HCT116 (cell line): ENCODE measurements at regions not wholly inside any gene's neighbourhood (a gene's known extent, or its start where the extent isn't known, plus 50 kb on each side); places are given as distances from the start of the nearest gene placed in this dataset.

Experiments
- ATAC-seq: fragments of 200-7000 bp; cut with Tn5 transposase; 2 replicates; pipeline ENCODE4 v1.9.1; 2020; ENCODE audit warnings: mild to moderate bottlenecking, moderate library complexity
- BruUV-seq: library from RNA; stranded (reverse); fragments of 400-500 nt; replicated peaks from 2 replicates; lab custom pipeline; 2021; lab: Mats Ljungman, UMichigan
- CTCF ChIA-PET: fragments of 300-600 bp; sonication (Branson Sonifier 250); formaldehyde crosslinking; loops from one replicate; lab custom pipeline; 2021; ENCODE audit warnings: antibody characterized with exemption; lab: Charles Lee
- POLR2A ChIA-PET: fragments of 300-600, 350-600 bp; sonication (Branson Sonifier 250); formaldehyde crosslinking; loops from one replicate; lab custom pipeline; 2021; ENCODE audit warnings: antibody characterized with exemption; lab: Charles Lee
- RAD21 ChIA-PET, 2 experiments: fragments of 300-600 bp; sonication (Branson Sonifier 250); formaldehyde crosslinking; loops; one replicate each; lab custom pipeline; 2023; ENCODE audit warnings: low total read pairs in 2 of 2; ENCODE audit not compliant: uncharacterized antibody in 2 of 2, unreplicated experiment in 2 of 2, low non-redundant PET in 1 of 2; lab: Charles Lee
- DNase-seq: peaks from one replicate; pipeline ENCODE4 v3.0.0-alpha.2; 2010; ENCODE audit warnings: low read depth, low spot score
- H2AFZ ChIP-seq: fragments of 200-600 bp; shearing (Covaris generic), sonication (generic); 2 replicates; pipeline ENCODE4 v1.6.1; 2017; ENCODE audit warnings: low read depth, mixed run types, mixed read lengths, antibody characterized with exemption, low read length; ENCODE audit not compliant: poor library complexity, severe bottlenecking
- H3K27ac ChIP-seq: 2 replicates; pipeline ENCODE4 v1.5.1; 2012; ENCODE audit warnings: low read depth, low read length
- H3K27me3 ChIP-seq: fragments of 200-600 bp; sonication (generic); 2 replicates; pipeline ENCODE4 v1.6.1; 2016; ENCODE audit warnings: mixed run types, low read length, mixed read lengths; ENCODE audit not compliant: insufficient read depth
- H3K36me3 ChIP-seq, 2 experiments: fragments of 200-500 bp in 1 of 2; fragments of 200-600 bp in 1 of 2; sonication (Bioruptor generic) in 1 of 2; sonication (generic) in 1 of 2; 2 replicates each; pipeline versions ENCODE4 v1.5.1 to v1.6.1; 2014 to 2016; ENCODE audit warnings: low read length in 2 of 2, inconsistent platforms in 1 of 2, mixed read lengths in 1 of 2, mixed run types in 1 of 2; ENCODE audit not compliant: insufficient read depth in 2 of 2, control insufficient read depth in 1 of 2
- H3K4me1 ChIP-seq, 2 experiments: fragments of 200-600 bp in 1 of 2; sonication (generic) in 1 of 2; 2 replicates each; pipeline versions ENCODE4 v1.5.1 to v1.6.1; 2012 to 2017; ENCODE audit warnings: low read length in 2 of 2, inconsistent platforms in 1 of 2, mild to moderate bottlenecking in 1 of 2, mixed read lengths in 1 of 2, mixed run types in 1 of 2, moderate library complexity in 1 of 2; ENCODE audit not compliant: insufficient read depth in 2 of 2, control insufficient read depth in 1 of 2
- H3K4me2 ChIP-seq: fragments of 200-600 bp; sonication (generic); 2 replicates; pipeline ENCODE4 v1.6.1; 2017; ENCODE audit warnings: mixed run types, low read length, mixed read lengths
- H3K4me3 ChIP-seq, 2 experiments: fragments of 200-600 bp in 1 of 2; sonication (generic) in 1 of 2; replicated peaks in 1 of 2; 2 replicates each; pipeline ENCODE4 v1.5.1; 2011 to 2016; ENCODE audit warnings: low read length in 2 of 2, control low read depth in 1 of 2, low read depth in 1 of 2, mild to moderate bottlenecking in 1 of 2, mixed read lengths in 1 of 2, mixed run types in 1 of 2
- H3K79me2 ChIP-seq: fragments of 200-600 bp; sonication (generic); 2 replicates; pipeline ENCODE4 v1.6.1; 2017; ENCODE audit warnings: mild to moderate bottlenecking, mixed run types, low read length, moderate library complexity, mixed read lengths; ENCODE audit not compliant: insufficient read depth
- H3K9ac ChIP-seq: fragments of 200-600 bp; sonication (generic); 2 replicates; pipeline ENCODE4 v1.6.1; 2016; ENCODE audit warnings: low read length, mixed read lengths
- H3K9me2 ChIP-seq: fragments of 200-600 bp; sonication (generic), shearing (Covaris generic); 2 replicates; pipeline ENCODE4 v1.6.1; 2017; ENCODE audit warnings: mixed run types, mild to moderate bottlenecking, moderate library complexity; ENCODE audit not compliant: insufficient read depth
- H3K9me3 ChIP-seq, 2 experiments: fragments of 200-500 bp in 1 of 2; fragments of 200-600 bp in 1 of 2; sonication (Bioruptor generic) in 1 of 2; sonication (generic) in 1 of 2; 2 replicates each; pipeline ENCODE4 v1.6.1; 2014 to 2017; ENCODE audit warnings: low read length in 2 of 2, mixed read lengths in 2 of 2, inconsistent platforms in 1 of 2, low read depth in 1 of 2, mild to moderate bottlenecking in 1 of 2, mixed run types in 1 of 2, moderate library complexity in 1 of 2; ENCODE audit not compliant: control insufficient read depth in 1 of 2, insufficient read depth in 1 of 2
- H4K20me1 ChIP-seq: fragments of 200-600 bp; sonication (generic), shearing (Covaris generic); 2 replicates; pipeline ENCODE4 v1.6.1; 2017; ENCODE audit warnings: mixed run types, mild to moderate bottlenecking, moderate library complexity; ENCODE audit not compliant: insufficient read depth
- ELF1 ChIP-seq: IDR thresholded peaks from 2 replicates; pipeline ENCODE4 v1.6.1; 2012; ENCODE audit warnings: low read depth, borderline replicate concordance
- EZH2phosphoT487 ChIP-seq: fragments of 200-600 bp; IDR thresholded peaks from 2 replicates; pipeline ENCODE4 v1.6.1; 2018; ENCODE audit warnings: antibody characterized with exemption, borderline replicate concordance
- JUND ChIP-seq: IDR thresholded peaks from 2 replicates; pipeline ENCODE4 v1.6.1; 2012
- POLR2AphosphoS5 ChIP-seq: IDR thresholded peaks from 2 replicates; pipeline ENCODE4 v1.6.1; 2011; ENCODE audit warnings: mild to moderate bottlenecking, low read depth, low read length, moderate library complexity
- RAD21 ChIP-seq: IDR thresholded peaks from 2 replicates; pipeline ENCODE4 v1.6.1; 2012; ENCODE audit warnings: low read depth, mild to moderate bottlenecking
- SIN3A ChIP-seq: IDR thresholded peaks from 2 replicates; pipeline ENCODE4 v1.6.1; 2012; ENCODE audit warnings: low read depth
- SP1 ChIP-seq: IDR thresholded peaks from 2 replicates; pipeline ENCODE4 v1.6.1; 2012; ENCODE audit warnings: low read depth
- SRF ChIP-seq: IDR thresholded peaks from 2 replicates; pipeline ENCODE4 v1.6.1; 2012; ENCODE audit warnings: low read depth
- ZFX ChIP-seq: fragments of 450-650 bp; IDR thresholded peaks from 2 replicates; pipeline ENCODE4 v1.6.1; 2017
- intact Hi-C: fragments of 100-400 bp; cut with micrococcal nuclease; formaldehyde crosslinking; loops from 2 replicates; pipeline ENCODE4 v1.10.0; 2022
- TF ChIP-seq, protein P1 (sequence below): IDR thresholded peaks from 2 replicates; pipeline ENCODE4 v1.6.1; 2012
- TF ChIP-seq, protein P2 (sequence below): IDR thresholded peaks from 2 replicates; pipeline ENCODE4 v1.6.1; 2011; ENCODE audit warnings: mild to moderate bottlenecking, low read length, moderate library complexity; ENCODE audit not compliant: insufficient replicate concordance; ENCODE audit errors: extremely low read depth

DNA sequence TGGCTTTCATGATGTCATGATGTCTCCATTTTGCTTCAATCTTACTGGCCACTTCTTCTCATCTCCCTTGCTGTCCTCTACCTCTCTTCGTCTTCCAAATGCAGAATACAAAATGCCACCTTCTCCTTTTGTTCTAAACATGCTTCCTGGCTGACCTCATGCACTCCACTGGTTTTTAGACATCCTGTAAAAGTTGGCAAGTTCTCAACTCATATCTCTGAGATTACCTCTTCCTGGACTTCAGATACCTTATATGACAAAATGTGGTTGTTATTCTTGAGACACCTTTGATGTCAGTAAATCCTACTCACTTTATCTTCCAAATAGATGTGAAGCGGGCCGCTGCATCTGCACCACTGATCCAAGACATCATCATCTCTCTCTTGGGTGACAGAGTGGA, 212.7 kb upstream of the FOXA2 start:
- Histone ChIP-seq H3K4me2 (no peak overlapping the region), H3K4me1 (peaks cover 0 to 33% of the 10 kb centered on the region in 2 experiments; a peak in 3 of 4 replicates), H4K20me1 (no peaks in the 10 kb centered on the region), H3K4me3 (no peak overlapping the region), H2AFZ (no peak overlapping the region), H3K79me2 (no peaks in the 10 kb centered on the region), H3K27ac (no peak overlapping the region), H3K9ac (no peak overlapping the region), H3K36me3 (no peaks in the 10 kb centered on the region), H3K27me3 (peaks cover 6% of the 10 kb centered on the region; the same call in 1 of the 2 replicates), H3K9me3 (no peaks in the 10 kb centered on the region), H3K9me2 (no peaks in the 10 kb centered on the region)
- no TSS peak for BruUV-seq
- RAD21 ChIA-PET: no interaction called here
- intact Hi-C loops: loop anchor here (10.0 kb wide), 1 partner anchor 78 kb away; no protein-coding TSS in a partner anchor
- POLR2A ChIA-PET: no interaction called here
- CTCF ChIA-PET: no interaction called here
- TF ChIP-seq SRF (no peak), ZFX (no peak), SP1 (no peak), RAD21 (no peak), EZH2phosphoT487 (no peak), SIN3A (no peak)
- ATAC-seq (no peak), DNase-seq (no peak)

DNA sequence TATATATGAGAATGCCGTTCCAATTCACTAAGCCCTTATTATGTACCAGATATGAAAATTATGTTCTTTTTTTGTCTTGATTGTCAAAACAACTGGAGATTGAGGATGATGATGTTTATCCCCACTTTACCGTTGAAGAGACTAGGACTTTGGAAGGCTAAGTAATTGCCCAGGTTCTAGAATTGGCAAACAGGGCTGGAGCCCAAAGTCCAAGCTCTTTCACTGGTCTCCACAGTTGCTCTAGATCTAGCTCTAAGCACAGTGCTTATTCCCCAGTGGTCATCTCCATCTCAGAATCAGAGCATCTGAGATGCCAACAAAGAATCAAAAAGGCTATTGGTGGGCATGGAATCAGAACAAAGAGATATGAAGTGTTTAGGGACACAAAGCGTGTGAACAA, 215.3 kb upstream of the FOXA2 start:
- Histone ChIP-seq H3K9ac (no peak overlapping the region), H3K79me2 (no peaks in the 10 kb centered on the region), H3K9me3 (no peaks in the 10 kb centered on the region), H3K9me2 (no peaks in the 10 kb centered on the region), H2AFZ (no peak overlapping the region), H3K4me1 (peaks cover 0 to 20% of the 10 kb centered on the region in 2 experiments; a peak in 3 of 4 replicates), H3K27me3 (peaks cover 8% of the 10 kb centered on the region; the same call in 1 of the 2 replicates), H3K4me2 (no peak overlapping the region), H3K4me3 (no peak overlapping the region), H3K36me3 (no peaks in the 10 kb centered on the region), H4K20me1 (no peaks in the 10 kb centered on the region), H3K27ac (no peak overlapping the region)
- intact Hi-C loops: loop anchor here (10.0 kb wide), 1 partner anchor 75 kb away; no protein-coding TSS in a partner anchor
- BruUV-seq: no TSS peak
- no peak for TF ChIP-seq SIN3A
- TF ChIP-seq POLR2AphosphoS5: no peak
- TF ChIP-seq JUND: no peak
- TF ChIP-seq, protein P1, sequence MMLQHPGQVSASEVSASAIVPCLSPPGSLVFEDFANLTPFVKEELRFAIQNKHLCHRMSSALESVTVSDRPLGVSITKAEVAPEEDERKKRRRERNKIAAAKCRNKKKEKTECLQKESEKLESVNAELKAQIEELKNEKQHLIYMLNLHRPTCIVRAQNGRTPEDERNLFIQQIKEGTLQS: no peak
- TF ChIP-seq, protein P2, sequence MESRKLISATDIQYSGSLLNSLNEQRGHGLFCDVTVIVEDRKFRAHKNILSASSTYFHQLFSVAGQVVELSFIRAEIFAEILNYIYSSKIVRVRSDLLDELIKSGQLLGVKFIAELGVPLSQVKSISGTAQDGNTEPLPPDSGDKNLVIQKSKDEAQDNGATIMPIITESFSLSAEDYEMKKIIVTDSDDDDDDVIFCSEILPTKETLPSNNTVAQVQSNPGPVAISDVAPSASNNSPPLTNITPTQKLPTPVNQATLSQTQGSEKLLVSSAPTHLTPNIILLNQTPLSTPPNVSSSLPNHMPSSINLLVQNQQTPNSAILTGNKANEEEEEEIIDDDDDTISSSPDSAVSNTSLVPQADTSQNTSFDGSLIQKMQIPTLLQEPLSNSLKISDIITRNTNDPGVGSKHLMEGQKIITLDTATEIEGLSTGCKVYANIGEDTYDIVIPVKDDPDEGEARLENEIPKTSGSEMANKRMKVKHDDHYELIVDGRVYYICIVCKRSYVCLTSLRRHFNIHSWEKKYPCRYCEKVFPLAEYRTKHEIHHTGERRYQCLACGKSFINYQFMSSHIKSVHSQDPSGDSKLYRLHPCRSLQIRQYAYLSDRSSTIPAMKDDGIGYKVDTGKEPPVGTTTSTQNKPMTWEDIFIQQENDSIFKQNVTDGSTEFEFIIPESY: no peak
- TF ChIP-seq RAD21: no peak
- TF ChIP-seq ELF1: no peak
- POLR2A ChIA-PET: no interaction called here
- CTCF ChIA-PET: no interaction called here
- ATAC-seq (no peak), DNase-seq (no peak)
- RAD21 ChIA-PET: no interaction called here
